Duodenal mucosa (tissue), 2 donors: ENCODE measurements at regions not wholly inside any gene's neighbourhood (a gene's known extent, or its start where the extent isn't known, plus 50 kb on each side); places are given as distances from the start of the nearest gene placed in this dataset.

Experiments
- H3K27ac ChIP-seq: one replicate; pipeline ENCODE4 v1.7.0; 2013; ENCODE audit warnings: low read depth, low read length
- H3K27me3 ChIP-seq, 2 donors: one replicate each; pipeline ENCODE4 v1.7.0; 2013; ENCODE audit warnings: low read length in 2 of 2, control low read depth in 1 of 2; ENCODE audit not compliant: insufficient read depth in 2 of 2, control insufficient read depth in 1 of 2
- H3K36me3 ChIP-seq, 2 donors: one replicate each; pipeline ENCODE4 v1.7.0; 2013; ENCODE audit warnings: low read length in 2 of 2, control low read depth in 1 of 2; ENCODE audit not compliant: insufficient read depth in 2 of 2, control insufficient read depth in 1 of 2
- H3K4me1 ChIP-seq, 2 donors: one replicate each; pipeline ENCODE4 v1.7.0; 2013; ENCODE audit warnings: low read length in 2 of 2, control low read depth in 1 of 2; ENCODE audit not compliant: insufficient read depth in 2 of 2, control insufficient read depth in 1 of 2
- H3K4me3 ChIP-seq, 2 donors: one replicate each; pipeline ENCODE4 v1.7.0; 2013; ENCODE audit warnings: low read length in 2 of 2, low read depth in 1 of 2
- H3K9ac ChIP-seq, 2 donors: one replicate each; pipeline ENCODE4 v1.7.0; 2013; ENCODE audit warnings: low read length in 2 of 2, low read depth in 1 of 2
- H3K9me3 ChIP-seq, 2 donors: one replicate each; pipeline ENCODE4 v1.7.0; 2013; ENCODE audit warnings: low read length in 2 of 2, control low read depth in 1 of 2; ENCODE audit not compliant: control insufficient read depth in 1 of 2

DNA sequence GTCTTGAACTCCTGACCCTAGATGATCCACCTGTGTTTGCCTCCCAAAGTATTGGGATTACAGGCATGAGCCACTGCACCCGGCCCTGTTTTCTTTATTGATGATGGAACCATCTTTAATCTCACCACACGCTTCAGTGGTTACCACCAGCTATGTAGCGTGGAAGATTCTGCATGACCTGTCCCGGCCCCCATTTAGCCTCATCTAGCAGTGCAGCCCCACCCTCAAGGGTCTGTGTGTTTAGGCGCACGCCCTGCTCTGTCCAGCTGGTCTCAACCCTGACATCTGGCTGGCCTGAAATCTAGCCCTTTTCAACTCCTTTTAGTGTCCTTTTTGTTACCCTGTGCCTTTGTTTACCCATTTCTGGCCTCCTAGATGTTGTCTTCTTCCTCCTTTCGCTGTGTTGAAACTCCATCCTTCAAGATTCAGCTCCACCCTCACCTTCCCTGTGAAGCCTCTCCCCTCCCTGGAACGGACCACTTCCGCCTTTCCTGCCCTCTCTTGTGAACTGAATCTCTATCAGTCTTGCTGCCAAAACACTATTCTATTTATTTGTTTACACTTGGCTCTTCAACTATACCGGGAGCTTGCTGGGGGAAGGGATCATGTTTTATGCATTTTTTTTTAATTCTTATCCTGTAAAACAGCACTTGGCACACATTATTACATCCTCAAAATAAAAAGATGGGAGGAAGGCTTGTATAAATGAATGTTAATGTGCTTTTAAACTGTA is 101.0 kb upstream of the MTHFD1L start:
- no peaks in the 10 kb centered on the region for H3K27me3 ChIP-seq
- no peak overlapping the region for H3K4me3 ChIP-seq
- no peak overlapping the region for H3K27ac ChIP-seq
- H3K9ac ChIP-seq: no peak overlapping the region
- peaks cover 0 to 4% of the 10 kb centered on the region in 2 donors for H3K36me3 ChIP-seq
- H3K9me3 ChIP-seq: no peaks in the 10 kb centered on the region
- peaks cover 0 to 6% of the 10 kb centered on the region in 2 donors for H3K4me1 ChIP-seq

- peaks cover 0 to 9% of the 10 kb centered on the region in 2 donors for H3K36me3 ChIP-seq
- H3K4me3 ChIP-seq: no peak overlapping the region
- H3K27ac ChIP-seq: no peak overlapping the region
- H3K27me3 ChIP-seq: no peaks in the 10 kb centered on the region
- no peaks in the 10 kb centered on the region for H3K9me3 ChIP-seq
- H3K9ac ChIP-seq: no peak overlapping the region
- H3K4me1 ChIP-seq: peaks cover 0 to 6% of the 10 kb centered on the region in 2 donors
Measured at GRCh38 chr6:150765067-150765764, 100.3 kb upstream of the MTHFD1L start.

- no peaks in the 10 kb centered on the region for H3K9me3 ChIP-seq
- no peaks in the 10 kb centered on the region for H3K27me3 ChIP-seq
- H3K4me1 ChIP-seq: peaks cover 0 to 6% of the 10 kb centered on the region in 2 donors
- no peak overlapping the region for H3K27ac ChIP-seq
- H3K9ac ChIP-seq: no peak overlapping the region
- H3K4me3 ChIP-seq: no peak overlapping the region
- peaks cover 0 to 9% of the 10 kb centered on the region in 2 donors for H3K36me3 ChIP-seq
Measured at GRCh38 chr6:150766201-150766997, 99.1 kb upstream of the MTHFD1L start.

- Histone ChIP-seq H3K4me3 (no peak overlapping the region), H3K27ac (no peak overlapping the region), H3K4me1 (peaks cover 0 to 6% of the 10 kb centered on the region in 2 donors), H3K9me3 (no peaks in the 10 kb centered on the region), H3K36me3 (peaks cover 0 to 9% of the 10 kb centered on the region in 2 donors), H3K9ac (no peak overlapping the region), H3K27me3 (no peaks in the 10 kb centered on the region)
Measured at GRCh38 chr6:150767161-150767560, 98.3 kb upstream of the MTHFD1L start.

- no peak overlapping the region for H3K4me3 ChIP-seq
- no peaks in the 10 kb centered on the region for H3K27me3 ChIP-seq
- H3K27ac ChIP-seq: no peak overlapping the region
- peaks cover 0 to 6% of the 10 kb centered on the region in 2 donors for H3K4me1 ChIP-seq
- H3K36me3 ChIP-seq: peaks cover 0 to 9% of the 10 kb centered on the region in 2 donors
- H3K9me3 ChIP-seq: peaks cover 0 to 2% of the 10 kb centered on the region in 2 donors
- no peak overlapping the region for H3K9ac ChIP-seq
Measured at GRCh38 chr6:150767571-150768018, 97.9 kb upstream of the MTHFD1L start.

- H3K27ac ChIP-seq: no peak overlapping the region
- no peak overlapping the region for H3K9ac ChIP-seq
- H3K27me3 ChIP-seq: no peaks in the 10 kb centered on the region
- H3K4me1 ChIP-seq: peaks cover 0 to 6% of the 10 kb centered on the region in 2 donors
- no peak overlapping the region for H3K4me3 ChIP-seq
- H3K36me3 ChIP-seq: peaks cover 0 to 6% of the 10 kb centered on the region in 2 donors
- peaks cover 5 to 7% of the 10 kb centered on the region in 2 donors for H3K9me3 ChIP-seq
Measured at GRCh38 chr6:150770637-150771036, 94.9 kb upstream of the MTHFD1L start.

DNA sequence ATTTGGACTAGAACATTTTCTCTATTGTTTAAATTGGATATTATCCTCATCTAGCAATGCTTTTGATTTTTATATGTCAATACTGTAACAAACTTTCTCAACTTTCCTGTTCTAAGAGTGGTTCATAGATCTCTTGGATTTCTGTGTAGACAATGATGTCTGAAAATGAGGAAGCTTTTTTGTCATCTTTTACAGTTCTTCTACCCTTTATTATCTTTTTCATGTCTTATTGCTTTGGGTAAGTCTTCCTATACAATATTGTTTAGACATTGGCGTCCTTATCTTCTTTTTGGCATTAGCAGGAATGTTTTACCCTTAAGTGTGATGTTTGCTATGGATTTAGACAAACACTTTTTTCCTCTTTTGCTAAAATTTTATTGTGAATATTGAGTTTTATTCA is 91.5 kb upstream of the MTHFD1L start:
- Histone ChIP-seq H3K9ac (no peak overlapping the region), H3K4me3 (no peak overlapping the region), H3K9me3 (peaks cover 5 to 7% of the 10 kb centered on the region in 2 donors), H3K27ac (no peak overlapping the region), H3K36me3 (peaks cover 8 to 14% of the 10 kb centered on the region in 2 donors), H3K4me1 (no peaks in the 10 kb centered on the region), H3K27me3 (no peaks in the 10 kb centered on the region)

GRCh38 chr6:150775415-150776203 is 89.9 kb upstream of the MTHFD1L start:
- Histone ChIP-seq H3K4me3 (no peak overlapping the region), H3K27me3 (no peaks in the 10 kb centered on the region), H3K9ac (no peak overlapping the region), H3K36me3 (peaks cover 3 to 14% of the 10 kb centered on the region in 2 donors), H3K4me1 (no peaks in the 10 kb centered on the region), H3K9me3 (peaks cover 5 to 7% of the 10 kb centered on the region in 2 donors), H3K27ac (no peak overlapping the region)

DNA sequence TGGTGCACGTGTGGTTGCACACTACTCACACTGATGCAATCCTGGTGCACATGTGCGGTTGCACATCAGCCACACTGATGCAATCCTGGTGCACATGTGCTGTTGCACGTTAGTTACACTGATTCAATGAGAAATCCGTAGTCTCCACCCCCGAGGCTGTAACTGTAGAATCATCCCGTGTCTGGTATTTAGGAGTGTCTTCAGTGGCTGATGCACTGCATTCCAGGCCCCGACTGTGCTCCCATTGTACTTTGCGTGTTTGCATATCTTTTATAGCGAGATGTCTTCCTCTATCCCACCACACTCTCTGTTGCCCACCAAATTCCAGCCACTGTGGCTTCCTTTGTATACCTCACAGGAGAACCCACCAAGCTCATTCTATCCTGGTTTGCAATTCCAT is 87.8 kb upstream of the MTHFD1L start:
- no peak overlapping the region for H3K9ac ChIP-seq
- H3K27me3 ChIP-seq: no peaks in the 10 kb centered on the region
- peaks cover 3 to 14% of the 10 kb centered on the region in 2 donors for H3K36me3 ChIP-seq
- no peak overlapping the region for H3K27ac ChIP-seq
- no peaks in the 10 kb centered on the region for H3K4me1 ChIP-seq
- H3K4me3 ChIP-seq: no peak overlapping the region
- peaks cover 5% of the 10 kb centered on the region in 2 donors for H3K9me3 ChIP-seq
